Glomerular visceral epithelial cell (primary cell): ENCODE measurements at regions not wholly inside any gene's neighbourhood (a gene's known extent, or its start where the extent isn't known, plus 50 kb on each side); places are given as distances from the start of the nearest gene placed in this dataset.
A peak's percentile ranks its signal among the peaks of the same experiment; 100 is the strongest.

Source experiments
- DNase-seq: peaks from one replicate; pipeline ENCODE4 v3.0.0-alpha.2; 2016; ENCODE audit errors: extremely low spot score

- no peak for DNase-seq
These were observed 303.5 kb downstream of the AHR start for GRCh38 chr7:17601921-17602320.

- peak; percentile 13 for DNase-seq
These were observed 309.8 kb downstream of the AHR start for GRCh38 chr7:17608114-17608833.

GRCh38 chr7:17611611-17612010 lies 313.2 kb downstream of the AHR start:
- no peak for DNase-seq

GRCh38 chr7:17613338-17614041 lies 315.0 kb downstream of the AHR start:
- no peak for DNase-seq

GRCh38 chr7:17617380-17617779 lies 318.9 kb downstream of the AHR start:
- no peak for DNase-seq

GRCh38 chr7:17617857-17618651 lies 319.6 kb downstream of the AHR start:
- DNase-seq: no peak

GRCh38 chr7:17618652-17618974 lies 320.2 kb downstream of the AHR start:
- DNase-seq: no peak

- DNase-seq: no peak
These were observed 320.9 kb downstream of the AHR start for GRCh38 chr7:17619196-17619818.

GRCh38 chr7:17620566-17620965 lies 319.7 kb downstream of the SNX13 start:
- DNase-seq: no peak

- DNase-seq: no peak
These were observed 317.8 kb downstream of the SNX13 start for GRCh38 chr7:17622451-17622850.

- DNase-seq: no peak
These were observed 316.6 kb downstream of the SNX13 start for GRCh38 chr7:17623546-17624185.

GRCh38 chr7:17624379-17624778 lies 315.9 kb downstream of the SNX13 start:
- DNase-seq: no peak

GRCh38 chr7:17625043-17625442 lies 315.3 kb downstream of the SNX13 start:
- peak; percentile 79 for DNase-seq

- DNase-seq: no peak
These were observed 314.1 kb downstream of the SNX13 start for GRCh38 chr7:17626235-17626634.

- DNase-seq: no peak
These were observed 309.2 kb downstream of the SNX13 start for GRCh38 chr7:17631061-17631460.

- DNase-seq: no peak
These were observed 307.9 kb downstream of the SNX13 start for GRCh38 chr7:17632384-17632783.

- DNase-seq: peak; percentile 4
These were observed 307.2 kb downstream of the SNX13 start for GRCh38 chr7:17633067-17633466.

GRCh38 chr7:17638727-17639126 lies 301.6 kb downstream of the SNX13 start:
- DNase-seq: peak; percentile 46

- peak; percentile 30 for DNase-seq
These were observed 299.4 kb downstream of the SNX13 start for GRCh38 chr7:17640730-17641377.

GRCh38 chr7:17645500-17645899 lies 294.8 kb downstream of the SNX13 start:
- DNase-seq: no peak

GRCh38 chr7:17646253-17646956 lies 293.9 kb downstream of the SNX13 start:
- peak; percentile 19 for DNase-seq
